HepG2 (cell line): ENCODE measurements at regions not wholly inside any gene's neighbourhood (a gene's known extent, or its start where the extent isn't known, plus 50 kb on each side); places are given as distances from the start of the nearest gene placed in this dataset.

ENCODE experiments used
- ATAC-seq: fragments of 200-7000 bp; cut with Tn5 transposase; 3 replicates; pipeline ENCODE4 v1.9.1; 2020; ENCODE audit warnings: mild to moderate bottlenecking, moderate library complexity
- BruUV-seq: library from RNA; stranded (reverse); fragments of 400-500 nt; replicated peaks from 2 replicates; lab custom pipeline; 2021; lab: Mats Ljungman, UMichigan
- CTCF ChIA-PET: fragments of 300-600 bp; formaldehyde crosslinking; extraction: SDS; loops from one replicate; lab custom pipeline; 2021; ENCODE audit warnings: low total read pairs, inconsistent platforms, low intra/inter-chr PET ratio; lab: Yijun Ruan, JAX
- POLR2A ChIA-PET: fragments of 350-600 bp; sonication (Branson Sonifier 250); formaldehyde crosslinking; loops from one replicate; lab custom pipeline; 2020; ENCODE audit warnings: antibody characterized with exemption, inconsistent platforms; lab: Yijun Ruan, JAX
- DNase-seq: peaks from one replicate; pipeline ENCODE4 v3.0.0-alpha.2; 2015; ENCODE audit warnings: low spot score
- FAIRE-seq: peaks from 3 replicates; lab custom pipeline; 2011; peaks lifted over from hg19 to GRCh38; lab: Jason Lieb, UNC
- H2AFZ ChIP-seq: one replicate; pipeline ENCODE4 v1.6.1; 2011; ENCODE audit warnings: low read length, inconsistent platforms
- H3K27ac ChIP-seq: fragments of 300-600 bp; 3 replicates; pipeline ENCODE4 v1.8.0; 2011; ENCODE audit warnings: mixed run types, mild to moderate bottlenecking, mixed read lengths, low read length, inconsistent platforms; ENCODE audit not compliant: insufficient read depth; ENCODE audit errors: extremely low read length
- H3K27me3 ChIP-seq, 2 experiments: fragments of 200-600 bp in 1 of 2; 2 replicates in 1 of 2; 3 replicates in 1 of 2; pipeline versions ENCODE4 v1.6.0 to v1.8.0; 2011; ENCODE audit warnings: low read length in 2 of 2, mild to moderate bottlenecking in 2 of 2, moderate library complexity in 2 of 2, inconsistent platforms in 1 of 2; ENCODE audit not compliant: insufficient read depth in 2 of 2, control insufficient read depth in 1 of 2
- H3K36me3 ChIP-seq, 2 experiments: fragments of 200-600 bp in 1 of 2; replicated peaks in 1 of 2; 2 replicates in 1 of 2; 3 replicates in 1 of 2; pipeline versions ENCODE4 v1.5.1 to v1.8.0; 2011; ENCODE audit warnings: low read length in 2 of 2, inconsistent platforms in 1 of 2; ENCODE audit not compliant: insufficient read depth in 2 of 2, control insufficient read depth in 1 of 2
- H3K4me1 ChIP-seq: 2 replicates; pipeline ENCODE4 v1.5.1; 2012; ENCODE audit warnings: low read length, inconsistent platforms; ENCODE audit not compliant: insufficient read depth
- H3K4me2 ChIP-seq: 2 replicates; pipeline ENCODE4 v1.6.0; 2011; ENCODE audit warnings: low read depth, low read length, inconsistent platforms
- H3K4me3 ChIP-seq, 3 experiments: fragments of 200-600 bp in 1 of 3; sonication (generic), shearing (Covaris generic) in 1 of 3; replicated peaks in 1 of 3; 2 replicates each; pipeline ENCODE4 v1.5.1; 2011 to 2016; ENCODE audit warnings: low read length in 3 of 3, inconsistent platforms in 2 of 3, low read depth in 2 of 3, mild to moderate bottlenecking in 2 of 3, control low read depth in 1 of 3, mixed read lengths in 1 of 3; ENCODE audit not compliant: insufficient read depth in 1 of 3
- H3K79me2 ChIP-seq: one replicate; pipeline ENCODE4 v1.6.1; 2011; ENCODE audit warnings: low read length, inconsistent platforms; ENCODE audit not compliant: insufficient read depth
- H3K9ac ChIP-seq: 2 replicates; pipeline ENCODE4 v1.6.0; 2011; ENCODE audit warnings: mild to moderate bottlenecking, low read depth, low read length, inconsistent platforms; ENCODE audit not compliant: insufficient read depth
- H3K9me3 ChIP-seq: 2 replicates; pipeline ENCODE4 v1.5.1; 2012; ENCODE audit warnings: mild to moderate bottlenecking, low read length
- H4K20me1 ChIP-seq: 2 replicates; pipeline ENCODE4 v1.6.0; 2011; ENCODE audit warnings: inconsistent platforms, mild to moderate bottlenecking, low read length, moderate library complexity; ENCODE audit not compliant: insufficient read depth
- SIX1 ChIP-seq: sonication (generic); formaldehyde crosslinking; IDR thresholded peaks from 2 replicates; pipeline ENCODE4 v1.4.0; 2020; ENCODE audit warnings: missing genetic modification reagents, borderline replicate concordance
- ZKSCAN5 ChIP-seq: sonication (generic); formaldehyde crosslinking; IDR thresholded peaks from 2 replicates; pipeline ENCODE4 v1.5.1; 2020; ENCODE audit warnings: mild to moderate bottlenecking, missing genetic modification reagents
- ZNF24 ChIP-seq: fragments of 450-650 bp; IDR thresholded peaks from 2 replicates; pipeline ENCODE4 v1.6.1; 2017; ENCODE audit warnings: antibody characterized with exemption, mild to moderate bottlenecking
- ZNF260 ChIP-seq: sonication (generic); formaldehyde crosslinking; IDR thresholded peaks from 2 replicates; pipeline ENCODE4 v1.4.0; 2020; ENCODE audit warnings: missing genetic modification reagents, low read depth, mild to moderate bottlenecking, borderline replicate concordance
- ZNF407 ChIP-seq: sonication (generic); formaldehyde crosslinking; IDR thresholded peaks from one replicate; pipeline ENCODE4 v1.5.1; 2020; ENCODE audit warnings: mild to moderate bottlenecking, missing genetic modification reagents; ENCODE audit errors: not compliant biosample characterization
- ZNF616 ChIP-seq: sonication (generic); formaldehyde crosslinking; IDR thresholded peaks from 2 replicates; pipeline ENCODE4 v1.5.0; 2020; ENCODE audit warnings: low read depth, mild to moderate bottlenecking, missing genetic modification reagents
- ZNF619 ChIP-seq: sonication (generic); formaldehyde crosslinking; IDR thresholded peaks from 2 replicates; pipeline ENCODE4 v1.4.0; 2020; ENCODE audit warnings: mild to moderate bottlenecking, missing genetic modification reagents
- WGBS: methylation state at CpG from one replicate; pipeline ENCODE4 v1.1.6; 2017; ENCODE audit warnings: low lambda C conversion rate; 5-methylcytosine and 5-hydroxymethylcytosine counted together
- in situ Hi-C: cut with HindIII; loops from 2 replicates; pipeline ENCODE4 v1.10.0; 2017; ENCODE audit warnings: low pct_unique_long_range_greater_than_20kb; ENCODE audit not compliant: extremely low pct_ligation_motif_present
- intact Hi-C: fragments of 100-400 bp; cut with micrococcal nuclease; formaldehyde crosslinking; loops from one replicate; pipeline ENCODE4 v1.10.0; 2022; ENCODE audit not compliant: unreplicated experiment

GRCh38 chr9:105830461-105830860 lies 136.1 kb downstream of the TMEM38B start:
- TF ChIP-seq ZNF616 (CRISPR knock-in tag) = no peak
- TF ChIP-seq ZNF619 (CRISPR knock-in tag) = no peak
- no peak for TF ChIP-seq SIX1
- TF ChIP-seq ZKSCAN5 (CRISPR knock-in tag) = no peak
- no peak for TF ChIP-seq ZNF260 (CRISPR knock-in tag)
- no peak for TF ChIP-seq ZNF407 (CRISPR knock-in tag)
- no peak for TF ChIP-seq ZNF24
- intact Hi-C loops (no loop called here), in situ Hi-C loops (no loop called here)
- Histone ChIP-seq H3K9me3 (no peaks in the 10 kb centered on the region), H3K4me1 (no peaks in the 10 kb centered on the region), H3K79me2 (no peaks in the 10 kb centered on the region), H3K9ac (no peak overlapping the region), H2AFZ (no peak overlapping the region), H3K4me3 (no peak overlapping the region), H3K36me3 (no peaks in the 10 kb centered on the region), H3K4me2 (no peak overlapping the region), H3K27me3 (no peaks in the 10 kb centered on the region), H4K20me1 (no peaks in the 10 kb centered on the region), H3K27ac (no peak overlapping the region)
- FAIRE-seq (no peak), DNase-seq (no peak), ATAC-seq (no peak)
- no TSS peak for BruUV-seq
- ChIA-PET CTCF (no interaction called here), POLR2A (no interaction called here)
- 0% methylated on average over 1 of the region's 1 CpG for WGBS
